SK-N-SH treated with all-trans-retinoic acid at 6 μM for 48 hours (cell line): ENCODE measurements at regions not wholly inside any gene's neighbourhood (a gene's known extent, or its start where the extent isn't known, plus 50 kb on each side); places are given as distances from the start of the nearest gene placed in this dataset.

ENCODE experiments used
- ATAC-seq: fragments of 200-7000 bp; cut with Tn5 transposase; 3 replicates; pipeline ENCODE4 v1.9.1; 2020; ENCODE audit warnings: mild to moderate bottlenecking, moderate library complexity
- CSDC2 ChIP-seq: fragments of 250-450 bp; sonication (Bioruptor Pico); IDR thresholded peaks from 2 replicates; pipeline ENCODE4 v1.5.0; 2020; ENCODE audit warnings: mild to moderate bottlenecking, moderate library complexity
- ESRRG ChIP-seq: fragments of 250-450 bp; sonication (Bioruptor Pico); IDR thresholded peaks from 2 replicates; pipeline ENCODE4 v1.6.1; 2021; ENCODE audit warnings: mild to moderate bottlenecking
- GLIS3 ChIP-seq: fragments of 250-450 bp; sonication (Bioruptor Pico); IDR thresholded peaks from 2 replicates; pipeline ENCODE4 v1.5.0; 2020; ENCODE audit warnings: mild to moderate bottlenecking, moderate library complexity
- ISL1 ChIP-seq: fragments of 250-450 bp; sonication (Bioruptor Pico); IDR thresholded peaks from 2 replicates; pipeline ENCODE4 v2.1.2; 2022; ENCODE audit warnings: mild to moderate bottlenecking, moderate library complexity
- OSR1 ChIP-seq: fragments of 250-450 bp; sonication (Bioruptor Pico); IDR thresholded peaks from 2 replicates; pipeline ENCODE4 v1.8.0; 2022; ENCODE audit warnings: moderate library complexity, mild to moderate bottlenecking, inconsistent platforms
- RARB ChIP-seq: fragments of 250-450 bp; sonication (Bioruptor Pico); IDR thresholded peaks from 2 replicates; pipeline ENCODE4 v1.8.0; 2021; ENCODE audit warnings: mild to moderate bottlenecking, moderate library complexity
- SNAI2 ChIP-seq: fragments of 250-450 bp; sonication (Bioruptor Pico); IDR thresholded peaks from 2 replicates; pipeline ENCODE4 v1.5.0; 2020; ENCODE audit warnings: mild to moderate bottlenecking, moderate library complexity
- TCF4 ChIP-seq: fragments of 250-450 bp; sonication (Bioruptor Pico); IDR thresholded peaks from 2 replicates; pipeline ENCODE4 v1.8.0; 2021; ENCODE audit warnings: mild to moderate bottlenecking, moderate library complexity, borderline replicate concordance
- TOX ChIP-seq: fragments of 250-450 bp; sonication (Bioruptor Pico); IDR thresholded peaks from 2 replicates; pipeline ENCODE4 v1.8.0; 2021; ENCODE audit warnings: mild to moderate bottlenecking, moderate library complexity, borderline replicate concordance
- ZC3H10 ChIP-seq: fragments of 250-450 bp; sonication (Bioruptor Pico); IDR thresholded peaks from 2 replicates; pipeline ENCODE4 v1.5.1; 2021; ENCODE audit warnings: mild to moderate bottlenecking, moderate library complexity
- ZFP3 ChIP-seq: fragments of 250-450 bp; sonication (Bioruptor Pico); IDR thresholded peaks from 2 replicates; pipeline ENCODE4 v1.5.0; 2020; ENCODE audit warnings: mild to moderate bottlenecking, moderate library complexity
- ZFP30 ChIP-seq: fragments of 450-650 bp; formaldehyde crosslinking; IDR thresholded peaks from 2 replicates; pipeline ENCODE4 v1.5.0; 2022; ENCODE audit warnings: mild to moderate bottlenecking, moderate library complexity
- ZNF70 ChIP-seq: fragments of 450-650 bp; formaldehyde crosslinking; IDR thresholded peaks from 2 replicates; pipeline ENCODE4 v1.5.0; 2020; ENCODE audit warnings: mild to moderate bottlenecking, moderate library complexity
- ZNF8 ChIP-seq: fragments of 450-650 bp; formaldehyde crosslinking; IDR thresholded peaks from 2 replicates; pipeline ENCODE4 v1.5.0; 2020; ENCODE audit warnings: mild to moderate bottlenecking, moderate library complexity
- TF ChIP-seq, protein P1 (sequence below): fragments of 250-450 bp; sonication (Bioruptor Pico); IDR thresholded peaks from 2 replicates; pipeline ENCODE4 v1.8.0; 2020; ENCODE audit warnings: mild to moderate bottlenecking, moderate library complexity, borderline replicate concordance
- TF ChIP-seq, protein P2 (sequence below): fragments of 250-450 bp; sonication (Bioruptor Pico); IDR thresholded peaks from 2 replicates; pipeline ENCODE4 v1.5.0; 2020; ENCODE audit warnings: mild to moderate bottlenecking, moderate library complexity
- TF ChIP-seq, protein P3 (sequence below): fragments of 250-450 bp; sonication (Bioruptor Pico); IDR thresholded peaks from 2 replicates; pipeline ENCODE4 v1.8.0; 2021; ENCODE audit warnings: low read depth, mild to moderate bottlenecking, moderate library complexity, borderline replicate concordance
- TF ChIP-seq, protein P4 (sequence below): fragments of 250-450 bp; sonication (Bioruptor Pico); IDR thresholded peaks from 2 replicates; pipeline ENCODE4 v1.5.1; 2020; ENCODE audit warnings: low read depth, mild to moderate bottlenecking, moderate library complexity
- TF ChIP-seq, protein P5 (sequence below): fragments of 250-450 bp; sonication (Bioruptor Pico); IDR thresholded peaks from 2 replicates; pipeline ENCODE4 v1.5.1; 2021; ENCODE audit warnings: mild to moderate bottlenecking, moderate library complexity

DNA sequence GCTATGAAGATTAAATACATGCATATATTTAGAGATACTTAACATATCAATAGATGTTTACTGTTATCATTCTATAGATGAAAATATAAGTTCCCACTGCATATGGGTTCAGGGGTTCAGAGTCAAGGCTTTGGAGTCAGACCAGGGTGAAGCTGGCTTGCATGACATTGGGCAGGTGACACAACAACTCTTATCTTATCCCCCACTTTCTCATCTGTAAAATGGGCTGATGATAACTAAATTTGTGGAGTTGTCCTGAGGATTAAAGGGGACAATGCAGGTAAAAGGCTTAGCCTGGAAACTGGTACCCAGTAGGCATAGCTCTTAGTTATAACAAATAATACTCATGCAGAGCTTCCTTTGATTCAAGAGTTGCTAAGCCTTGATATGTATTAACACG is 72.6 kb upstream of the BRINP1 start (continued):
- TF ChIP-seq, protein P1, sequence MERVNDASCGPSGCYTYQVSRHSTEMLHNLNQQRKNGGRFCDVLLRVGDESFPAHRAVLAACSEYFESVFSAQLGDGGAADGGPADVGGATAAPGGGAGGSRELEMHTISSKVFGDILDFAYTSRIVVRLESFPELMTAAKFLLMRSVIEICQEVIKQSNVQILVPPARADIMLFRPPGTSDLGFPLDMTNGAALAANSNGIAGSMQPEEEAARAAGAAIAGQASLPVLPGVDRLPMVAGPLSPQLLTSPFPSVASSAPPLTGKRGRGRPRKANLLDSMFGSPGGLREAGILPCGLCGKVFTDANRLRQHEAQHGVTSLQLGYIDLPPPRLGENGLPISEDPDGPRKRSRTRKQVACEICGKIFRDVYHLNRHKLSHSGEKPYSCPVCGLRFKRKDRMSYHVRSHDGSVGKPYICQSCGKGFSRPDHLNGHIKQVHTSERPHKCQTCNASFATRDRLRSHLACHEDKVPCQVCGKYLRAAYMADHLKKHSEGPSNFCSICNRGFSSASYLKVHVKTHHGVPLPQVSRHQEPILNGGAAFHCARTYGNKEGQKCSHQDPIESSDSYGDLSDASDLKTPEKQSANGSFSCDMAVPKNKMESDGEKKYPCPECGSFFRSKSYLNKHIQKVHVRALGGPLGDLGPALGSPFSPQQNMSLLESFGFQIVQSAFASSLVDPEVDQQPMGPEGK (CRISPR knock-in tag), result no peak
- TF ChIP-seq GLIS3 (CRISPR knock-in tag) (no peak), ZFP3 (CRISPR knock-in tag) (no peak)

DNA sequence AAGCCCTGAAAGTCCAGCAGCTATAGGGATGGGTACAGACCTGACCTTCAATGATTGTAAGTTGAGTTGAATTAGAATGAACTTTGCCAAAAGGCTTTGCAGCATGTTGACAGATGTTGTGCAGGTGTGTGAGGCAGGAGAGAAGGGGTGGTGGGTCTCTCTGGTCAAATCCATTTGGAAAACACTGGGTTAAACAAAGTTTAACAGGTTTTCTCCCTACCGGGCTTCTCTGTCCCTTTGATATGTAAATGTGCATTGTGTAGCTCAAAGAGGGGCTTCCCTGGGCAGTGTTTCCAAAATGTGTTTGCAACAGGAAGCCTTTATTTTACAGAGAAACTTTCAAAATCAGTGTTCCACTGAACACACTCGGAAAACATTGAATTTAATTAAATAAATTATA is 72.1 kb upstream of the BRINP1 start:
- TF ChIP-seq, protein P2, sequence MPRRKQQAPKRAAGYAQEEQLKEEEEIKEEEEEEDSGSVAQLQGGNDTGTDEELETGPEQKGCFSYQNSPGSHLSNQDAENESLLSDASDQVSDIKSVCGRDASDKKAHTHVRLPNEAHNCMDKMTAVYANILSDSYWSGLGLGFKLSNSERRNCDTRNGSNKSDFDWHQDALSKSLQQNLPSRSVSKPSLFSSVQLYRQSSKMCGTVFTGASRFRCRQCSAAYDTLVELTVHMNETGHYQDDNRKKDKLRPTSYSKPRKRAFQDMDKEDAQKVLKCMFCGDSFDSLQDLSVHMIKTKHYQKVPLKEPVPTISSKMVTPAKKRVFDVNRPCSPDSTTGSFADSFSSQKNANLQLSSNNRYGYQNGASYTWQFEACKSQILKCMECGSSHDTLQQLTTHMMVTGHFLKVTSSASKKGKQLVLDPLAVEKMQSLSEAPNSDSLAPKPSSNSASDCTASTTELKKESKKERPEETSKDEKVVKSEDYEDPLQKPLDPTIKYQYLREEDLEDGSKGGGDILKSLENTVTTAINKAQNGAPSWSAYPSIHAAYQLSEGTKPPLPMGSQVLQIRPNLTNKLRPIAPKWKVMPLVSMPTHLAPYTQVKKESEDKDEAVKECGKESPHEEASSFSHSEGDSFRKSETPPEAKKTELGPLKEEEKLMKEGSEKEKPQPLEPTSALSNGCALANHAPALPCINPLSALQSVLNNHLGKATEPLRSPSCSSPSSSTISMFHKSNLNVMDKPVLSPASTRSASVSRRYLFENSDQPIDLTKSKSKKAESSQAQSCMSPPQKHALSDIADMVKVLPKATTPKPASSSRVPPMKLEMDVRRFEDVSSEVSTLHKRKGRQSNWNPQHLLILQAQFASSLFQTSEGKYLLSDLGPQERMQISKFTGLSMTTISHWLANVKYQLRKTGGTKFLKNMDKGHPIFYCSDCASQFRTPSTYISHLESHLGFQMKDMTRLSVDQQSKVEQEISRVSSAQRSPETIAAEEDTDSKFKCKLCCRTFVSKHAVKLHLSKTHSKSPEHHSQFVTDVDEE (CRISPR knock-in tag), result no peak
- TF ChIP-seq TCF4 (CRISPR knock-in tag) (no peak), ISL1 (no peak), OSR1 (no peak), RARB (CRISPR knock-in tag) (no peak), SNAI2 (no peak), GLIS3 (CRISPR knock-in tag) (no peak)
- TF ChIP-seq, protein P3, sequence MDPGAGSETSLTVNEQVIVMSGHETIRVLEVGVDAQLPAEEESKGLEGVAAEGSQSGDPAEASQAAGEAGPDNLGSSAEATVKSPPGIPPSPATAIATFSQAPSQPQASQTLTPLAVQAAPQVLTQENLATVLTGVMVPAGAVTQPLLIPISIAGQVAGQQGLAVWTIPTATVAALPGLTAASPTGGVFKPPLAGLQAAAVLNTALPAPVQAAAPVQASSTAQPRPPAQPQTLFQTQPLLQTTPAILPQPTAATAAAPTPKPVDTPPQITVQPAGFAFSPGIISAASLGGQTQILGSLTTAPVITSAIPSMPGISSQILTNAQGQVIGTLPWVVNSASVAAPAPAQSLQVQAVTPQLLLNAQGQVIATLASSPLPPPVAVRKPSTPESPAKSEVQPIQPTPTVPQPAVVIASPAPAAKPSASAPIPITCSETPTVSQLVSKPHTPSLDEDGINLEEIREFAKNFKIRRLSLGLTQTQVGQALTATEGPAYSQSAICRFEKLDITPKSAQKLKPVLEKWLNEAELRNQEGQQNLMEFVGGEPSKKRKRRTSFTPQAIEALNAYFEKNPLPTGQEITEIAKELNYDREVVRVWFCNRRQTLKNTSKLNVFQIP (CRISPR knock-in tag), result no peak
- TF ChIP-seq, all 23 proteins: peak for 0
- no peak for ATAC-seq

DNA sequence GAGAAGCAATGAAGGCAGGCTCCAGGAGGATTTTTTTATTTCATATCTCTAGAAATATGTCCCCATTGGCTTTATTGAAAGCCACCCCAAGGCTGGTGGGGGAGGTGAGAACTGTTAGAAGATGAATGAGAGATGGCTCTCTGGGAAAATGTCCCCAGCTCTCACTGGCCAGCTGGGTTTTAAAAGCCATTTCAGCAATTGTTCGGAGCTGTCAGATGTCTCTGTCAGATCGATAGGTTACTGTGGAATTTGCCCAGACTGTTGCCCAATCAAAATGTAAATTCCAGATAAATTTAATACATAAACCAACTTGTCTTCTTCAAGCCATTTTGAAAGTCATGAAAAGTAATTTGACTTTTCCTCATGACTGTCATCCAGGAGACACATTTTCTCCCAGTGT is 67.0 kb upstream of the BRINP1 start:
- ATAC-seq, result no peak
- TF ChIP-seq, protein P4, sequence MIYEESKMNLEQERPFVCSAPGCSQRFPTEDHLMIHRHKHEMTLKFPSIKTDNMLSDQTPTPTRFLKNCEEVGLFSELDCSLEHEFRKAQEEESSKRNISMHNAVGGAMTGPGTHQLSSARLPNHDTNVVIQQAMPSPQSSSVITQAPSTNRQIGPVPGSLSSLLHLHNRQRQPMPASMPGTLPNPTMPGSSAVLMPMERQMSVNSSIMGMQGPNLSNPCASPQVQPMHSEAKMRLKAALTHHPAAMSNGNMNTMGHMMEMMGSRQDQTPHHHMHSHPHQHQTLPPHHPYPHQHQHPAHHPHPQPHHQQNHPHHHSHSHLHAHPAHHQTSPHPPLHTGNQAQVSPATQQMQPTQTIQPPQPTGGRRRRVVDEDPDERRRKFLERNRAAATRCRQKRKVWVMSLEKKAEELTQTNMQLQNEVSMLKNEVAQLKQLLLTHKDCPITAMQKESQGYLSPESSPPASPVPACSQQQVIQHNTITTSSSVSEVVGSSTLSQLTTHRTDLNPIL (CRISPR knock-in tag), result no peak
- TF ChIP-seq ZNF70 (CRISPR knock-in tag) (no peak), ZNF8 (no peak), ISL1 (no peak), TOX (no peak), ZC3H10 (CRISPR knock-in tag) (no peak)

DNA sequence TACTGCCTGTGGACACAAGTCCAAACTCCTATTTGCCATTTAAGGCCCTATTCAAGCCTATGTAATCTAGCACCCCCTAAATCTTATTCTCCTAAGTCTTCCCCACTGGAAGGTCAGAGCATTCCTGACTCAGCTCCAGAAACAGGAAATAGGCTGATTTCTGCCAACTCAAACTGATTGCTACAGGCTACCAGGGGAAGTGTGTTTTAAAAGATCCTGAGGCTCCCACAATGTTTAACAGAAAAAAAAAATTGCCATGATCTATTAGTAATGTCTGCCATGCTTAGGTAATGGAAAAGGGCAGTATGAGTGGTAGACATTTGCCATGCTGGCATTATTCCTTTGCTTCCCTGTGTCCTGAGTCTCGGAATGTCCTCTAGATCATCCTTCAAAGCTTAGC is 65.8 kb upstream of the BRINP1 start:
- TF ChIP-seq ZFP30 (CRISPR knock-in tag) (no peak), OSR1 (no peak), ESRRG (no peak), CSDC2 (CRISPR knock-in tag) (no peak), GLIS3 (CRISPR knock-in tag) (no peak), ZNF8 (no peak), RARB (CRISPR knock-in tag) (no peak)
- TF ChIP-seq, protein P2 (CRISPR knock-in tag), result no peak
- TF ChIP-seq, protein P5, sequence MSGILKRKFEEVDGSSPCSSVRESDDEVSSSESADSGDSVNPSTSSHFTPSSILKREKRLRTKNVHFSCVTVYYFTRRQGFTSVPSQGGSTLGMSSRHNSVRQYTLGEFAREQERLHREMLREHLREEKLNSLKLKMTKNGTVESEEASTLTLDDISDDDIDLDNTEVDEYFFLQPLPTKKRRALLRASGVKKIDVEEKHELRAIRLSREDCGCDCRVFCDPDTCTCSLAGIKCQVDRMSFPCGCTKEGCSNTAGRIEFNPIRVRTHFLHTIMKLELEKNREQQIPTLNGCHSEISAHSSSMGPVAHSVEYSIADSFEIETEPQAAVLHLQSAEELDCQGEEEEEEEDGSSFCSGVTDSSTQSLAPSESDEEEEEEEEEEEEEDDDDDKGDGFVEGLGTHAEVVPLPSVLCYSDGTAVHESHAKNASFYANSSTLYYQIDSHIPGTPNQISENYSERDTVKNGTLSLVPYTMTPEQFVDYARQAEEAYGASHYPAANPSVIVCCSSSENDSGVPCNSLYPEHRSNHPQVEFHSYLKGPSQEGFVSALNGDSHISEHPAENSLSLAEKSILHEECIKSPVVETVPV (CRISPR knock-in tag), result no peak
- TF ChIP-seq, protein P4 (CRISPR knock-in tag), result no peak
- TF ChIP-seq, protein P1 (CRISPR knock-in tag), result no peak
- TF ChIP-seq, all 23 proteins: peak for 0
- no peak for ATAC-seq
